DOHH2 (cell line): ENCODE measurements at regions not wholly inside any gene's neighbourhood (a gene's known extent, or its start where the extent isn't known, plus 50 kb on each side); places are given as distances from the start of the nearest gene placed in this dataset.

ENCODE experiments used
- H3F3A ChIP-seq: fragments of 200-600 bp; sonication (generic), shearing (Covaris generic); 2 replicates; pipeline ENCODE4 v1.6.0; 2016; ENCODE audit warnings: antibody characterized with exemption, mild to moderate bottlenecking; ENCODE audit not compliant: control insufficient read depth, insufficient read depth
- H3K27ac ChIP-seq: fragments of 200-600 bp; sonication (generic); 2 replicates; pipeline ENCODE4 v1.5.1; 2014; ENCODE audit warnings: low read depth, mild to moderate bottlenecking, low read length, moderate library complexity
- H3K27me3 ChIP-seq: fragments of 200-600 bp; sonication (generic); 2 replicates; pipeline ENCODE4 v1.6.1; 2014; ENCODE audit warnings: mild to moderate bottlenecking, low read length, mixed read lengths; ENCODE audit not compliant: control insufficient read depth
- H3K36me3 ChIP-seq: fragments of 200-600 bp; sonication (generic); 2 replicates; pipeline ENCODE4 v1.6.1; 2014; ENCODE audit warnings: mild to moderate bottlenecking, low read length, moderate library complexity, mixed read lengths; ENCODE audit not compliant: control insufficient read depth
- H3K4me1 ChIP-seq: fragments of 200-600 bp; sonication (generic); 2 replicates; pipeline ENCODE4 v1.6.1; 2014; ENCODE audit warnings: mild to moderate bottlenecking, low read length, mixed read lengths; ENCODE audit not compliant: control insufficient read depth
- H3K4me2 ChIP-seq: fragments of 200-600 bp; sonication (generic); 2 replicates; pipeline ENCODE4 v1.6.0; 2014; ENCODE audit warnings: mild to moderate bottlenecking, low read length, moderate library complexity
- H3K4me3 ChIP-seq: fragments of 200-600 bp; sonication (generic); 2 replicates; pipeline ENCODE4 v1.5.1; 2014; ENCODE audit warnings: mild to moderate bottlenecking, low read length, mixed read lengths
- H3K79me2 ChIP-seq: fragments of 200-600 bp; sonication (generic); 2 replicates; pipeline ENCODE4 v1.6.1; 2014; ENCODE audit warnings: mild to moderate bottlenecking, low read length, mixed read lengths; ENCODE audit not compliant: control insufficient read depth
- H3K9me2 ChIP-seq: fragments of 200-600 bp; sonication (generic); replicated peaks from 2 replicates; pipeline ENCODE4 v1.6.1; 2014; ENCODE audit warnings: mild to moderate bottlenecking, low read length, mixed read lengths; ENCODE audit not compliant: control insufficient read depth
- H3K9me3 ChIP-seq: fragments of 200-600 bp; sonication (generic); 2 replicates; pipeline ENCODE4 v1.6.1; 2014; ENCODE audit warnings: antibody characterized with exemption, low read length, mixed read lengths; ENCODE audit not compliant: control insufficient read depth, insufficient read depth
- H4K20me1 ChIP-seq: fragments of 200-600 bp; sonication (generic); 2 replicates; pipeline ENCODE4 v1.6.0; 2014; ENCODE audit warnings: low read depth, mild to moderate bottlenecking, antibody characterized with exemption, low read length, moderate library complexity; ENCODE audit not compliant: control insufficient read depth, insufficient read depth
- CTCF ChIP-seq: fragments of 200-600 bp; sonication (generic); IDR thresholded peaks from one replicate; pipeline ENCODE4 v1.5.1; 2014; ENCODE audit warnings: antibody characterized with exemption, mild to moderate bottlenecking, low read depth, low read length; ENCODE audit not compliant: poor library complexity, severe bottlenecking
- EZH2phosphoT487 ChIP-seq: fragments of 200-600 bp; sonication (generic); IDR thresholded peaks from 2 replicates; pipeline ENCODE4 v1.6.1; 2017; ENCODE audit warnings: borderline replicate concordance, mild to moderate bottlenecking, antibody characterized with exemption, low read length, moderate library complexity, mixed read lengths

GRCh38 chr4:58935332-58935731 lies 1825.1 kb upstream of the IGFBP7 start:
- Histone ChIP-seq H3F3A (no peaks in the 10 kb centered on the region), H3K36me3 (no peaks in the 10 kb centered on the region), H3K4me3 (no peak overlapping the region), H4K20me1 (no peaks in the 10 kb centered on the region), H3K4me2 (no peak overlapping the region), H3K9me2 (no peaks in the 10 kb centered on the region), H3K79me2 (no peaks in the 10 kb centered on the region), H3K27me3 (no peaks in the 10 kb centered on the region), H3K9me3 (no peaks in the 10 kb centered on the region), H3K27ac (no peak overlapping the region), H3K4me1 (no peaks in the 10 kb centered on the region)
- TF ChIP-seq CTCF (no peak), EZH2phosphoT487 (no peak)

- no peaks in the 10 kb centered on the region for H4K20me1 ChIP-seq
Observed at GRCh38 chr4:58936436-58936835, 1826.3 kb upstream of the IGFBP7 start.

GRCh38 chr4:58940167-58940566 lies 1830.0 kb upstream of the IGFBP7 start:
- H4K20me1 ChIP-seq, result no peaks in the 10 kb centered on the region
- H3K9me2 ChIP-seq, result no peaks in the 10 kb centered on the region
- no peaks in the 10 kb centered on the region for H3K27me3 ChIP-seq
- H3K4me3 ChIP-seq, result no peak overlapping the region
- no peaks in the 10 kb centered on the region for H3K79me2 ChIP-seq
- no peak overlapping the region for H3K4me2 ChIP-seq
- H3F3A ChIP-seq, result no peaks in the 10 kb centered on the region
- no peak overlapping the region for H3K27ac ChIP-seq
- no peaks in the 10 kb centered on the region for H3K9me3 ChIP-seq
- H3K4me1 ChIP-seq, result no peaks in the 10 kb centered on the region
- no peaks in the 10 kb centered on the region for H3K36me3 ChIP-seq
- TF ChIP-seq CTCF, result no peak
- no peak for TF ChIP-seq EZH2phosphoT487

More at GRCh38 chr4:58936436-58936835, 1826.3 kb upstream of the IGFBP7 start:
- H3K36me3 ChIP-seq, result no peaks in the 10 kb centered on the region
- H3K27me3 ChIP-seq, result no peaks in the 10 kb centered on the region
- TF ChIP-seq CTCF, result no peak
- TF ChIP-seq EZH2phosphoT487, result no peak
- no peak overlapping the region for H3K4me3 ChIP-seq
- H3K4me2 ChIP-seq, result no peak overlapping the region
- H3K79me2 ChIP-seq, result no peaks in the 10 kb centered on the region
- no peaks in the 10 kb centered on the region for H3K4me1 ChIP-seq
- H3K9me3 ChIP-seq, result no peaks in the 10 kb centered on the region
- H3K27ac ChIP-seq, result no peak overlapping the region
- no peaks in the 10 kb centered on the region for H3F3A ChIP-seq
- H3K9me2 ChIP-seq, result no peaks in the 10 kb centered on the region

GRCh38 chr4:58941286-58941685 lies 1831.1 kb upstream of the IGFBP7 start:
- H3K9me3 ChIP-seq, result no peaks in the 10 kb centered on the region
- H3K36me3 ChIP-seq, result no peaks in the 10 kb centered on the region
- no peaks in the 10 kb centered on the region for H3K4me1 ChIP-seq
- TF ChIP-seq CTCF, result no peak
- TF ChIP-seq EZH2phosphoT487, result no peak
- H3K4me2 ChIP-seq, result no peak overlapping the region
- H3K27me3 ChIP-seq, result no peaks in the 10 kb centered on the region
- no peaks in the 10 kb centered on the region for H4K20me1 ChIP-seq
- H3K27ac ChIP-seq, result no peak overlapping the region
- no peaks in the 10 kb centered on the region for H3K79me2 ChIP-seq
- H3K9me2 ChIP-seq, result no peaks in the 10 kb centered on the region
- no peaks in the 10 kb centered on the region for H3F3A ChIP-seq
- H3K4me3 ChIP-seq, result no peak overlapping the region
